ENCODE measurements at regions not wholly inside any gene's neighbourhood (a gene's known extent, or its start where the extent isn't known, plus 50 kb on each side); places are given as distances from the start of the nearest gene placed in this dataset.

DNA sequence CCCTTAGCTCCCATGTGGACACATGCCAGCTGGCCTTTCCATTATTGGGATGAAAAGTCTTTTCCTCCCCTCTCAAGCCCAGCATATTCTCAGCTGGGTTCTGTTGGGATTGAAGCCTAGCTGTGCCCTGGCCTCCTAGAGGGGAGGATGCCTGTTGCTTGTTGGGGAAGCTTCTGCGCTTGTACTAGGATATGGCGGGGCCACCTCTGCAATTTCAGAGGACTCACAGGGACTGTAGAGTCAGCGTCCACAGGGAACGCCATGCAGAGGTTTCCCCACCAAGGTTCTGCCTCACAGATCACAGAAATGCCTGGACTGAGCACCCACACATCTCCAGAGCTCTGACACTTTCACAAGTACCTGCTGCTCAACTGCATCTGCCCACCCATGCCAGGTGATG, 288.7 kb upstream of the FOXQ1 start:
- no peak overlapping the region for H3K4me3 ChIP-seq (ENCODE audit: insufficient read depth, low read length)
- no peaks in the 10 kb centered on the region for H3K27me3 ChIP-seq (ENCODE audit: insufficient read depth, low read length)
- TF ChIP-seq, protein P1, sequence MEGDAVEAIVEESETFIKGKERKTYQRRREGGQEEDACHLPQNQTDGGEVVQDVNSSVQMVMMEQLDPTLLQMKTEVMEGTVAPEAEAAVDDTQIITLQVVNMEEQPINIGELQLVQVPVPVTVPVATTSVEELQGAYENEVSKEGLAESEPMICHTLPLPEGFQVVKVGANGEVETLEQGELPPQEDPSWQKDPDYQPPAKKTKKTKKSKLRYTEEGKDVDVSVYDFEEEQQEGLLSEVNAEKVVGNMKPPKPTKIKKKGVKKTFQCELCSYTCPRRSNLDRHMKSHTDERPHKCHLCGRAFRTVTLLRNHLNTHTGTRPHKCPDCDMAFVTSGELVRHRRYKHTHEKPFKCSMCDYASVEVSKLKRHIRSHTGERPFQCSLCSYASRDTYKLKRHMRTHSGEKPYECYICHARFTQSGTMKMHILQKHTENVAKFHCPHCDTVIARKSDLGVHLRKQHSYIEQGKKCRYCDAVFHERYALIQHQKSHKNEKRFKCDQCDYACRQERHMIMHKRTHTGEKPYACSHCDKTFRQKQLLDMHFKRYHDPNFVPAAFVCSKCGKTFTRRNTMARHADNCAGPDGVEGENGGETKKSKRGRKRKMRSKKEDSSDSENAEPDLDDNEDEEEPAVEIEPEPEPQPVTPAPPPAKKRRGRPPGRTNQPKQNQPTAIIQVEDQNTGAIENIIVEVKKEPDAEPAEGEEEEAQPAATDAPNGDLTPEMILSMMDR (IDR thresholded peaks at IDR 0.05; ENCODE audit: extremely low read depth, low read depth, low read length): no peak
- no peak overlapping the region for H3K4me2 ChIP-seq (ENCODE audit: insufficient read depth, low read length)
- no peaks in the 10 kb centered on the region for H4K20me1 ChIP-seq (ENCODE audit: insufficient read depth, low read length)
- H3K36me3 ChIP-seq (ENCODE audit: insufficient read depth, low read length): no peaks in the 10 kb centered on the region
- peaks cover 6% of the 10 kb centered on the region for H3K4me1 ChIP-seq (ENCODE audit: insufficient read depth, low read length)
- no peak for DNase-seq (ENCODE audit: insufficient read length, low spot score, missing footprints)
- no peaks in the 10 kb centered on the region for H3K9me3 ChIP-seq (ENCODE audit: low read depth, low read length)
- H2AFZ ChIP-seq (ENCODE audit: low read length): no peak overlapping the region
- no peaks in the 10 kb centered on the region for H3K79me2 ChIP-seq (ENCODE audit: insufficient read depth, low read length)
- no peak overlapping the region for H3K27ac ChIP-seq (ENCODE audit: low read depth, low read length)

DNA sequence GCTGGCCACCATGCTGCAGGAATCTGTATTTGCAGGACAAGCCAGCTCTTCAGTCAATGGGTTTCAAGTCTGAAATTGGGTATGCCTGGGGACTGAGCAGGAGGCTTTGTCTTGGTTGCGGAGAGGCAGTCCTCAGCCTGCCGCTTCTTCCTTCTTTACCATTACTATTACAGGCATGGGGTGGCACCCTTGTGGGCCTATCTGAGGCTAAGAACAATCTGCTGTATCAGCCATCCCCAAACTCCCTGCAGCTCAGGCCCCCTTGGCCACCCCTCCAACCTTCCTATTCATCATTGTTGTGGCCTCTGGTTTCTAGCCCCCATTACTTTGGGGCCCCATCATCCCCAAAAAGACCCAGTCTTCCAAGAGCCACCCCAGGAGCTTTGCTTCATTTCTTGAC, 289.2 kb upstream of the FOXQ1 start:
- no peak overlapping the region for H3K4me3 ChIP-seq (ENCODE audit: insufficient read depth, low read length)
- H3K27me3 ChIP-seq (ENCODE audit: insufficient read depth, low read length): no peaks in the 10 kb centered on the region
- H3K27ac ChIP-seq (ENCODE audit: low read depth, low read length): no peak overlapping the region
- no peaks in the 10 kb centered on the region for H3K36me3 ChIP-seq (ENCODE audit: insufficient read depth, low read length)
- no peaks in the 10 kb centered on the region for H3K9me3 ChIP-seq (ENCODE audit: low read depth, low read length)
- no peak for DNase-seq (ENCODE audit: insufficient read length, low spot score, missing footprints)
- TF ChIP-seq, protein P1 (IDR thresholded peaks at IDR 0.05; ENCODE audit: extremely low read depth, low read depth, low read length): no peak
- H3K4me1 ChIP-seq (ENCODE audit: insufficient read depth, low read length): peaks cover 6% of the 10 kb centered on the region
- H3K4me2 ChIP-seq (ENCODE audit: insufficient read depth, low read length): no peak overlapping the region
- no peaks in the 10 kb centered on the region for H4K20me1 ChIP-seq (ENCODE audit: insufficient read depth, low read length)
- H2AFZ ChIP-seq (ENCODE audit: low read length): no peak overlapping the region
- no peaks in the 10 kb centered on the region for H3K79me2 ChIP-seq (ENCODE audit: insufficient read depth, low read length)

DNA sequence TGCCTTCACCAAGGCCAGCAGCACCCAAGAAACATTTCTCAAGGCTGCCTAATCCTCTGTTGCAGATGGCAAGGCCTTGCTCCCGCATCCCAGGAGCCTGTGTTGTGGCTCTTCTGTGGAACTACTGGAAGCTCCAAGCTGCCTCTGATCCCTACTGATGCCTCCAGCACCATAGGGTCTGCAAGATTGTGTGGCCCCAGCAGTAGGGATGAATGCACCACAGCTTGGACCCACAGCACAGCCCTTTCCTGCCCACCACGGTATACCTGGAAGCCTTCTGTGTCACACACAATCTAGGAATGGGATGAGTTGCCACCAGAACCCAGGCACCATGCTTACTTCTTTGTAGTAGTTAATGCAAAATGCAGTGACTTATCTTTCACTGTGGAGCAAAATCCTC, 291.1 kb upstream of the FOXQ1 start:
- H3K4me2 ChIP-seq (ENCODE audit: insufficient read depth, low read length): no peak overlapping the region
- no peak overlapping the region for H3K27ac ChIP-seq (ENCODE audit: low read depth, low read length)
- H3K36me3 ChIP-seq (ENCODE audit: insufficient read depth, low read length): no peaks in the 10 kb centered on the region
- H3K4me3 ChIP-seq (ENCODE audit: insufficient read depth, low read length): no peak overlapping the region
- H3K27me3 ChIP-seq (ENCODE audit: insufficient read depth, low read length): no peaks in the 10 kb centered on the region
- no peak overlapping the region for H2AFZ ChIP-seq (ENCODE audit: low read length)
- no peak for DNase-seq (ENCODE audit: insufficient read length, low spot score, missing footprints)
- TF ChIP-seq, protein P1 (IDR thresholded peaks at IDR 0.05; ENCODE audit: extremely low read depth, low read depth, low read length): no peak
- no peaks in the 10 kb centered on the region for H3K79me2 ChIP-seq (ENCODE audit: insufficient read depth, low read length)
- no peaks in the 10 kb centered on the region for H3K9me3 ChIP-seq (ENCODE audit: low read depth, low read length)
- H4K20me1 ChIP-seq (ENCODE audit: insufficient read depth, low read length): no peaks in the 10 kb centered on the region
- peaks cover 6% of the 10 kb centered on the region for H3K4me1 ChIP-seq (ENCODE audit: insufficient read depth, low read length)

DNA sequence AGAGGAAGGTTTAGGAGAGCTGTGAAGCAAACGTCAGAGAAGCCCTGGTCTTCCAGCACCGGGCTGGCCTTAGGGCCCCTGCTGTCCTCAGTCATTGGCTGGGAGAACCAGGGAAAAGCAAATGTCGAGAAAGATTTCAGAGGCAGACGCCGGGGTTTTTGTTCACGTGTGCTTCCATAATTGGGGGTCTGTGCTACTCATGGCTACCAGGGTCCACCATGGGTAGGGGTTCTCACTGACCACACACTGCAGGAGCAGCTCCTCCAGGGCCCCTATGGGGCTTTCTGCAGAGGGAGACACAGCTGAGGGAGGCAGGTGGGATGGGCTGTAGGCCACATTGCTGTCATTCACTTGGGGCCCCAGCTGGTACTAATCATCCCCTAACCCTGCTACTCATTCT, 291.8 kb upstream of the FOXQ1 start:
- DNase-seq (ENCODE audit: insufficient read length, low spot score, missing footprints): no peak
- no peak overlapping the region for H2AFZ ChIP-seq (ENCODE audit: low read length)
- TF ChIP-seq, protein P1 (IDR thresholded peaks at IDR 0.05; ENCODE audit: extremely low read depth, low read depth, low read length): no peak
- H3K4me3 ChIP-seq (ENCODE audit: insufficient read depth, low read length): no peak overlapping the region
- no peak overlapping the region for H3K27ac ChIP-seq (ENCODE audit: low read depth, low read length)
- H3K9me3 ChIP-seq (ENCODE audit: low read depth, low read length): no peaks in the 10 kb centered on the region
- no peaks in the 10 kb centered on the region for H3K36me3 ChIP-seq (ENCODE audit: insufficient read depth, low read length)
- H3K4me1 ChIP-seq (ENCODE audit: insufficient read depth, low read length): peaks cover 6% of the 10 kb centered on the region
- no peaks in the 10 kb centered on the region for H3K79me2 ChIP-seq (ENCODE audit: insufficient read depth, low read length)
- H3K27me3 ChIP-seq (ENCODE audit: insufficient read depth, low read length): no peaks in the 10 kb centered on the region
- H4K20me1 ChIP-seq (ENCODE audit: insufficient read depth, low read length): no peaks in the 10 kb centered on the region
- H3K4me2 ChIP-seq (ENCODE audit: insufficient read depth, low read length): no peak overlapping the region

Measured in osteoblast (primary cell).